ENCODE measurements at regions not wholly inside any gene's neighbourhood (a gene's known extent, or its start where the extent isn't known, plus 50 kb on each side); places are given as distances from the start of the nearest gene placed in this dataset.
A peak's percentile ranks its signal among the peaks of the same experiment; 100 is the strongest.

DNA sequence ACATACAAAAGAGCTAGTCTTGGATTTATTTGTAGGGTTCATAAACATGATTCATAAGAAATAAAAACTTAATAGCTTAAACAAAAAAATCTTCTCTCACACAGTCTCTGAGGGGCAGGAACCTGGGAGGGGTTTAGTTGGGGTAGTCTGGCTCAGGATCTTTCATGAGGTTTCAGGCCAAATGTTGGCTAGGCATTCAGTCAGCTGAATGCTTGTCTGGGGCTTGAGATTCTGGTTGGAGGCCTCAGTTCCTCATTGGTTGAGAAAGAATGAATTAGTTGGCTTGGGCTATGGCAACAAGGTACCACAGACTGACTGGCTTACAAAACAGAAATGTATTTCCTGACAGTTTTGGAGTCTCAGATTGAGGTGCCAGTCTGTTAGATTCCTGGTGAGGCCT is 74.3 kb downstream of the ANKRD7 start:
- no peak for DNase-seq (ENCODE audit: low spot score)

- DNase-seq (ENCODE audit: low spot score): no peak
These were observed 75.7 kb downstream of the ANKRD7 start for GRCh38 chr7:118300177-118300576.

- DNase-seq (ENCODE audit: low spot score): no peak
These were observed 79.6 kb downstream of the ANKRD7 start for GRCh38 chr7:118304100-118304499.

DNA sequence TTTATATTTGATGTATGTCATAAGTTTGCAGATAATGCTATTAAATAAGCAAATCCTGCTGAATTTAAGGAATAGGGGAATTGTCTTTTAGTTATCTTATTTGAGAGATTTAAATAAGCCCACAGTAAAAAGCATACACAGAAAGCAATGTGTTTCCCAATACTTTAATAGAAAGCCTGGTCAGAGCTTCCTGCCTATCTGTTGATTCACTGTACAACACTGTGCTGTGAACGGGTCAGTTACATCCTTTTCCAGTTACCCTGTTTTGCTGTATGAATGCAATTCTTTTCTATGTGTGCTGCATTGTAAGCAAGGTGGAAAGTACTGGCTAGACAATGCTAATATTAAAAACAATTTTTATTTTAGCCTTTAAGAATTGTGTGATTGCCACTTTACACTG is 81.2 kb downstream of the ANKRD7 start:
- DNase-seq (ENCODE audit: low spot score): no peak

GRCh38 chr7:118306771-118307170 is 82.3 kb downstream of the ANKRD7 start:
- no peak for DNase-seq (ENCODE audit: low spot score)

DNA sequence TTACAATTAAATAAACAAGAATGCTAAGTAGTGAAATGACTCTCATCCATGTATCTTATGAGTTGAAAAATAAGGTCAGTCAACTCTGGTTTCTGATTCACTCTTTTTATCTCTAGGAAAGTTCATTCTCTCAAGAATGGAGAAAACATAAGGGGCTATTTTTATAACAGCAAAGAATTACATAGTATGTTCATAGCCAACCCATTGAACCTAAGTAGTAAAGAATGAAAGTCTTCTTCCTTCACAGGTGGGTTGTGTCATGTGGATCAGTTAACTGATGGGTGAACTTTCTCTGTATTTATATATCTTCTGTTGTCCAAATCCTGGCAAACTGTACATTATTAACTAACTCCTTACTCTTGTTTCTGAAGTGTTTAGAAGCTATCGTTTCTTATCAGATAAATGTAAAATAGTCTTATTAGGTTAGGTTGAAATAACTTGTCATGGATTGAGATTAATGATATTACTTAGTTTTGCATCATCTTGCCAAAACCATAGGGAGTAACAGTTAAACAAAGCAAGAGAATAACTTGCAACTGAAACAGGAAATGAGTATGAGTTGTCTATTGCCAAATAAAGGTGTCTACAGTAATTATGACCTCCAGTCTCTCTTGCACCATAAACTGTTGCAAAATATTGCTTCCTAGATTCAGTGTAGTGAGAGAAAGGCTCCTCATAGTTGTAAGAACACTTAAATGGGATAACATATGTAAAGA is 86.8 kb downstream of the ANKRD7 start:
- DNase-seq (ENCODE audit: low spot score): no peak

DNA sequence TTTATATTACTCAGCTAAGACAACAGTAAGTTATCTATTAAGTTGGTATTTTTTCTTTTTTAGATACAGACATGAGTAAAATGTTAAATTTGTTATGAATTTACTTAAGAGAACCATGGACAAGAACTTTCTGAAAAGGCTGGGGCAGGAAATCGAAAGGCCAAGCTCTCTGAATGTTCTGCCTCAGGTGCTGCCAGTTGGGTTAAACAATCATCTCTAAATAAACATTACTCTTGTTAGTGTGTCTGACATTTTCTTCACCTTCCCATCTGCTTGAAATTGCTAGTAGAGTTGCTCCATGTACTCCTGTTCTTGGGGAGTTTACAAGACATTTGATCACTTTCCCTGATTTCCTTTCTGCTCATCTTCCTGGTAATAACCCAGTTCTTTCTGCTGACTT is 87.5 kb downstream of the ANKRD7 start:
- DNase-seq (ENCODE audit: low spot score): no peak

- no peak for DNase-seq (ENCODE audit: low spot score)
These were observed 88.5 kb downstream of the ANKRD7 start for GRCh38 chr7:118312966-118313365.

GRCh38 chr7:118324790-118325449 is 100.4 kb downstream of the ANKRD7 start:
- DNase-seq (ENCODE audit: low spot score): no peak

DNA sequence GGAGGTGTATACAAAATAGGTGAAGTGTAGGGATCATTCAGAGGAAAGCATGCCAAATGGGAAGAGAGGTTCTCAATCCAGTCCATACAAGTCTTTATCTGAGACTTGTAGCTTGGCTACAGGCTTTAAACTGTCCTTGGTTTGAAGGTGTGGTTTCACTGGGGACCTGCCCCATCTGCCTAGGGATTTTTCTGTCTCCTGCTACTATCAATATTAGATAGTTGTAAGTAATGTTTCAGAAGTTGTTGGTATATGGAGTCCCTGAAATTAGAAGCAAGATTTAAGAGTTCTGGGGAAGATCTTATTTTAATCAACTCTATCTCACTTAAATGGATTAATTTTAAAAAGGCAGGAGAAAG is 100.9 kb downstream of the ANKRD7 start:
- no peak for DNase-seq (ENCODE audit: low spot score)

GRCh38 chr7:118327174-118327573 is 102.7 kb downstream of the ANKRD7 start:
- DNase-seq (ENCODE audit: low spot score): no peak

- DNase-seq (ENCODE audit: low spot score): no peak
These were observed 104.2 kb downstream of the ANKRD7 start for GRCh38 chr7:118328505-118329211.

- DNase-seq (ENCODE audit: low spot score): no peak
These were observed 105.9 kb downstream of the ANKRD7 start for GRCh38 chr7:118330388-118330787.

GRCh38 chr7:118346748-118347147 is 122.2 kb downstream of the ANKRD7 start:
- no peak for DNase-seq (ENCODE audit: low spot score)

GRCh38 chr7:118349604-118350003 is 125.1 kb downstream of the ANKRD7 start:
- no peak for DNase-seq (ENCODE audit: low spot score)

DNA sequence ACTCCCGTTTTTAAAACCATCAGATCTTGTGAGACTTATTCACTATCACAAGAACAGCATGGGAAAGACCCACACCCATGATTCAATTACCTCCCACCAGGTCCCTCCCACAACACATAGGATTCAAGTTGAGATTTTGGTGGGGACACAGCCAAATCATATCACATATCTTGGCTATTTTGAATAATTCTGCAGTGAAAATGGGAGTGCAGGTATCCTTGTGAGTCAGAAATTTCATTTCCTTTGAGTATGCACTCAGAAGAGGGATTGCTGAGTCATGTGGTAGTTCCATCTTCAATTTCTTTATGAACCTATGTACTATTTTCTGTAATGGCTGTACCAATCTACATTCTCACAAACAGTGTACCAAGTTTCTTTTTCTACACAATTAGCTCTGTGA is 125.8 kb downstream of the ANKRD7 start:
- no peak for DNase-seq (ENCODE audit: low spot score)

DNA sequence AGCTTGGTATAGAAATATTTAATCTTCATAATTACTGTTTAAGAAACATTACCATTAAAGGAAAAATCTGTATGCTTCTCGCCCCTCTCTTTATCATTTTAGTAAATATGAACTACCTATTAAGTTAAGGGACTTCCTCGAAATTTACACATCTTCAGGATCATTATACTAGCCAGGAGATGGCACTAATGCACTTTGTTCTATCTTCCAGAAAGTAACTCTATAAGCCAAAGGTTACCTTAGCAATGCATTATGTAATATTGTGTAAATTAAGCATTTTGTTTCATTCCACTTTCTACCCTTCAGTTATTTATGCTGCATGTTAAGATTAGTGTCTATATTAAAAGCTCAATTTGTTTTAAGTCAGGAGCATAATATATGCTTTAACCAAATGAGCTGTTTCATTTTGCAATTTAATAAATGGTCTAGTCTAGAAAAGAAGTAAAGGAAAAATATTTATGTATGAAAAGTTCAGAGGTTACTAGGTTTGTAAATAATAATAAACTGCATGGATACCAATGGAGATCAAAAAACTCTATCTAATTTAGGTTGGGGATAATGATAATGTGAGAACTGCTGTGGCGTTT is 128.5 kb downstream of the ANKRD7 start:
- peak; percentile 55 for DNase-seq (ENCODE audit: low spot score)

- DNase-seq (ENCODE audit: low spot score): no peak
These were observed 141.9 kb downstream of the ANKRD7 start for GRCh38 chr7:118366363-118366762.

DNA sequence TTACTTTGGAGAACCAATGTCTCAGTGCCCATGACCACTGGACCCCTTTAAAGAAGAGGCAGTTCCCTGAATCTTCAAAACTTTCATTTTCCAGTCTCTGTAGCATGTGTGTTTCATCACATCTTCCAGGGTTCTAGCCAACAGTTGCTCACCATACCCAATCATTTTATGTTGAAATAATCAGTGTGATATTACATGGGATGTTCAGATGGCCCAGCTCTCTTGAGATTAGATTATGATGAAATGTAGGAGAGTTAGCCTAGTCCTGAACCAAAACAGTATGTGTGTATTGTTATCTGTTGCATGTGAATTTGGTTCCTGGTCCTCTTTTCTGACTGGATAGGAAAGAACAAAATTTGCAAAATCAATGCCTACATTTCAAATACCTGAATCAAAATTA is 144.5 kb downstream of the ANKRD7 start:
- no peak for DNase-seq (ENCODE audit: low spot score)

DNA sequence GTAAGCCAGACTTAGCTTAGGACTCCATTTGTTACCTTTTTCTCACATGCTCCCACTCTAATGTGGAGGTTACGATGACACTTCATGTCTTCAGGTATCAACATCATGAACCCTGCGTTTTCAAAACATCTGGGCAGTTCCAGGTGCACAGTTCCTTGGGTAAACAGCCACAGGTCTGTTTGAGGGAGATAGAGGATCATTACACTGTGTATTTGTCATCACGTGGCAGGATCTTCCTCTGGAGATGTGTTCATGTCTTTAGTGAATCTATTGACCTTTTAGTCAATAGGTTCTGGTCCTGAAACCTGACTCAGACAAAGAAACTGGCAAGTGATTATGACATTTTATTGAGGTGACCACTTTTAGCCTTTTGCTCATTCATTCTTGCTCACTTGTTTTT is 145.5 kb downstream of the ANKRD7 start:
- DNase-seq (ENCODE audit: low spot score): no peak

DNA sequence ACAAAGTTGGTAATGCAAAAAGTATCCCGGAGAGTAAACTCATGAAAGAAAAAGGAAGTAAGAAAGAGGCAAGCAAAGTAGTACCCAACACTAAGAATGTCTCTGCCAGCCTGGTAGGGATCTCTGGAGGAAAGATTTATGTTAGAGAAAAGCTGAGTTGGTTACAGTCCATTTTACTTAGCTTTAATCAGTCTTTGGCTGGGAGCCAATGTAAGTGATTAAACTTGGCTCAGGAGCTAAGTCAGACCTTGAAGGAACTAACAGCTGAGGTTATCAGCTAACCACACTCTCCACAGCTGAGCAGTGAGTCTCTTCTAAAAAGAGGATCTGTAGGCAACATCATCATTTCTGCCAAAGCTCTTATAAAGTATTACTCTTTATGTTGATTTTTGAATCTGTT is 148.0 kb downstream of the ANKRD7 start:
- DNase-seq (ENCODE audit: low spot score): no peak

DNA sequence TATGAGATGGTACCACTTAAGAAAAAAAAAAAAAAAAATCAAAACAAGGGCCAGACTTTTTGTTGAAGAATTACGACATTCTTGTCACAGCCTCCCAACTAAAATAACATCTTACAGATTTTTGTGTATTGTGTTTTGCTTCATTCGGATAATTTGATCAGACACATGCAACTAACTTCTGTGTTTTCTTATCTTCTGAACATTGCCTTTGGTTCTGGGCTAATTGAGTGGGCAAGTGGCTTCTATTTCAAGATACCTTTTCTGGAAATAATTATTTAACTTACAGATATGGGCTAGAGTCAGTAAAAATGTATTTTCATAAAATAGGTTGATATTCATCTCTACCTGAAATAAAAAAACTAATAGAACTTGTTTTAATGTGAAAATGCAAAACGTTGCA is 165.1 kb downstream of the ANKRD7 start:
- DNase-seq (ENCODE audit: low spot score): no peak

DNA sequence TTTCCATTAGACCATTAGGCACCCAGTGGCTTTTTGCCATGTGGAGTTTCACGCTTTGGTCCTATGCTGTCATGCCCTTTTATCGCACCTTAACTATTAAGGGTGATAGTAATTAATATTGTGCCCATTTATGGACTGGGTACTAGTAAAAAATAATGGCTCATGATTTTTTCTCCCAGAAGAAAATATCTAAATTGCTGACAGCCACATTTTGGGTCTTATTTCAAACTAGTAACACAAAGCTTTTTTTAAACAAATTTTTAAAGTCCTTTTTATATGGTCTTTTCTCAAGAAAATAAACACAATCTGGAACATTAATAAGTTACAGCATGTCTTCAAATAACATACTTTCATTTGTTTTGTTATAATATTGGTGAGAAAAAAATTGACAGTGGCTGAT is 179.7 kb downstream of the ANKRD7 start:
- no peak for DNase-seq (ENCODE audit: low spot score)
